HepG2 (cell line): ENCODE measurements at regions not wholly inside any gene's neighbourhood (a gene's known extent, or its start where the extent isn't known, plus 50 kb on each side); places are given as distances from the start of the nearest gene placed in this dataset.

Source experiments
- ATAC-seq: fragments of 200-7000 bp; cut with Tn5 transposase; 3 replicates; pipeline ENCODE4 v1.9.1; 2020; ENCODE audit warnings: mild to moderate bottlenecking, moderate library complexity
- BruUV-seq: library from RNA; stranded (reverse); fragments of 400-500 nt; replicated peaks from 2 replicates; lab custom pipeline; 2021; lab: Mats Ljungman, UMichigan
- CTCF ChIA-PET: fragments of 300-600 bp; formaldehyde crosslinking; extraction: SDS; loops from one replicate; lab custom pipeline; 2021; ENCODE audit warnings: low total read pairs, inconsistent platforms, low intra/inter-chr PET ratio; lab: Yijun Ruan, JAX
- POLR2A ChIA-PET: fragments of 350-600 bp; sonication (Branson Sonifier 250); formaldehyde crosslinking; loops from one replicate; lab custom pipeline; 2020; ENCODE audit warnings: antibody characterized with exemption, inconsistent platforms; lab: Yijun Ruan, JAX
- DNase-seq: peaks from one replicate; pipeline ENCODE4 v3.0.0-alpha.2; 2015; ENCODE audit warnings: low spot score
- FAIRE-seq: peaks from 3 replicates; lab custom pipeline; 2011; peaks lifted over from hg19 to GRCh38; lab: Jason Lieb, UNC
- H2AFZ ChIP-seq: one replicate; pipeline ENCODE4 v1.6.1; 2011; ENCODE audit warnings: low read length, inconsistent platforms
- H3K27ac ChIP-seq: fragments of 300-600 bp; 3 replicates; pipeline ENCODE4 v1.8.0; 2011; ENCODE audit warnings: mixed run types, mild to moderate bottlenecking, mixed read lengths, low read length, inconsistent platforms; ENCODE audit not compliant: insufficient read depth; ENCODE audit errors: extremely low read length
- H3K27me3 ChIP-seq, 2 experiments: fragments of 200-600 bp in 1 of 2; 2 replicates in 1 of 2; 3 replicates in 1 of 2; pipeline versions ENCODE4 v1.6.0 to v1.8.0; 2011; ENCODE audit warnings: low read length in 2 of 2, mild to moderate bottlenecking in 2 of 2, moderate library complexity in 2 of 2, inconsistent platforms in 1 of 2; ENCODE audit not compliant: insufficient read depth in 2 of 2, control insufficient read depth in 1 of 2
- H3K36me3 ChIP-seq, 2 experiments: fragments of 200-600 bp in 1 of 2; replicated peaks in 1 of 2; 2 replicates in 1 of 2; 3 replicates in 1 of 2; pipeline versions ENCODE4 v1.5.1 to v1.8.0; 2011; ENCODE audit warnings: low read length in 2 of 2, inconsistent platforms in 1 of 2; ENCODE audit not compliant: insufficient read depth in 2 of 2, control insufficient read depth in 1 of 2
- H3K4me1 ChIP-seq: 2 replicates; pipeline ENCODE4 v1.5.1; 2012; ENCODE audit warnings: low read length, inconsistent platforms; ENCODE audit not compliant: insufficient read depth
- H3K4me2 ChIP-seq: 2 replicates; pipeline ENCODE4 v1.6.0; 2011; ENCODE audit warnings: low read depth, low read length, inconsistent platforms
- H3K4me3 ChIP-seq, 3 experiments: fragments of 200-600 bp in 1 of 3; sonication (generic), shearing (Covaris generic) in 1 of 3; replicated peaks in 1 of 3; 2 replicates each; pipeline ENCODE4 v1.5.1; 2011 to 2016; ENCODE audit warnings: low read length in 3 of 3, inconsistent platforms in 2 of 3, low read depth in 2 of 3, mild to moderate bottlenecking in 2 of 3, control low read depth in 1 of 3, mixed read lengths in 1 of 3; ENCODE audit not compliant: insufficient read depth in 1 of 3
- H3K79me2 ChIP-seq: one replicate; pipeline ENCODE4 v1.6.1; 2011; ENCODE audit warnings: low read length, inconsistent platforms; ENCODE audit not compliant: insufficient read depth
- H3K9ac ChIP-seq: 2 replicates; pipeline ENCODE4 v1.6.0; 2011; ENCODE audit warnings: mild to moderate bottlenecking, low read depth, low read length, inconsistent platforms; ENCODE audit not compliant: insufficient read depth
- H3K9me3 ChIP-seq: 2 replicates; pipeline ENCODE4 v1.5.1; 2012; ENCODE audit warnings: mild to moderate bottlenecking, low read length
- H4K20me1 ChIP-seq: 2 replicates; pipeline ENCODE4 v1.6.0; 2011; ENCODE audit warnings: inconsistent platforms, mild to moderate bottlenecking, low read length, moderate library complexity; ENCODE audit not compliant: insufficient read depth
- HOXA3 ChIP-seq: sonication (generic); formaldehyde crosslinking; IDR thresholded peaks from 2 replicates; pipeline ENCODE4 v1.5.0; 2020; ENCODE audit warnings: missing genetic modification reagents
- HOXA9 ChIP-seq: sonication (generic); formaldehyde crosslinking; IDR thresholded peaks from 2 replicates; pipeline ENCODE4 v1.8.1; 2022; ENCODE audit warnings: missing genetic modification reagents, mild to moderate bottlenecking, moderate library complexity, borderline replicate concordance
- PCBP1 ChIP-seq: fragments of 200-400 bp; formaldehyde crosslinking; IDR thresholded peaks from 2 replicates; pipeline ENCODE4 v1.6.1; 2017; ENCODE audit warnings: mild to moderate bottlenecking, low read depth, low read length, borderline replicate concordance
- PRDM4 ChIP-seq: sonication (generic); formaldehyde crosslinking; IDR thresholded peaks from 2 replicates; pipeline ENCODE4 v1.9.0; 2021; ENCODE audit warnings: missing genetic modification reagents, borderline replicate concordance
- RAD21 ChIP-seq: fragments of 450-650 bp; formaldehyde crosslinking; IDR thresholded peaks from 2 replicates; pipeline ENCODE4 v1.5.0; 2020; ENCODE audit warnings: mild to moderate bottlenecking
- ZNF234 ChIP-seq: sonication (generic); formaldehyde crosslinking; conservative IDR thresholded peaks from 2 replicates; pipeline ENCODE4 v1.5.1; 2020; ENCODE audit warnings: mild to moderate bottlenecking, missing genetic modification reagents
- ZNF317 ChIP-seq: sonication (generic); formaldehyde crosslinking; IDR thresholded peaks from 2 replicates; pipeline ENCODE4 v1.5.0; 2020; ENCODE audit warnings: mild to moderate bottlenecking, missing genetic modification reagents
- ZNF607 ChIP-seq: sonication (generic); formaldehyde crosslinking; IDR thresholded peaks from 2 replicates; pipeline ENCODE4 v1.5.1; 2020; ENCODE audit warnings: missing genetic modification reagents, mild to moderate bottlenecking, borderline replicate concordance
- ZNF614 ChIP-seq: IDR thresholded peaks from 2 replicates; pipeline ENCODE4 v1.6.1; 2018; ENCODE audit warnings: missing biosample characterization, missing genetic modification reagents, inconsistent platforms, borderline replicate concordance
- ZNF737 ChIP-seq: sonication (generic); formaldehyde crosslinking; IDR thresholded peaks from 2 replicates; pipeline ENCODE4 v1.5.0; 2020; ENCODE audit warnings: missing genetic modification reagents, mild to moderate bottlenecking, borderline replicate concordance
- WGBS: methylation state at CpG from one replicate; pipeline ENCODE4 v1.1.6; 2017; ENCODE audit warnings: low lambda C conversion rate; 5-methylcytosine and 5-hydroxymethylcytosine counted together
- in situ Hi-C: cut with HindIII; loops from 2 replicates; pipeline ENCODE4 v1.10.0; 2017; ENCODE audit warnings: low pct_unique_long_range_greater_than_20kb; ENCODE audit not compliant: extremely low pct_ligation_motif_present
- intact Hi-C: fragments of 100-400 bp; cut with micrococcal nuclease; formaldehyde crosslinking; loops from one replicate; pipeline ENCODE4 v1.10.0; 2022; ENCODE audit not compliant: unreplicated experiment
- TF ChIP-seq, protein P1 (sequence below): sonication (generic); formaldehyde crosslinking; IDR thresholded peaks from 2 replicates; pipeline ENCODE4 v1.8.1; 2023; ENCODE audit warnings: mild to moderate bottlenecking, missing genetic modification reagents, borderline replicate concordance
- TF ChIP-seq, protein P2 (sequence below): sonication (generic); formaldehyde crosslinking; IDR thresholded peaks from 2 replicates; pipeline ENCODE4 v1.5.1; 2020; ENCODE audit warnings: mild to moderate bottlenecking, missing genetic modification reagents, moderate library complexity
- TF ChIP-seq, protein P3 (sequence below): sonication (generic); formaldehyde crosslinking; IDR thresholded peaks from 2 replicates; pipeline ENCODE4 v1.9.0; 2021; ENCODE audit warnings: mild to moderate bottlenecking, missing genetic modification reagents

GRCh38 chrX:5617666-5618065 is 611.0 kb downstream of the NLGN4X start (continued):
- TF ChIP-seq HOXA3 (CRISPR knock-in tag) (no peak), ZNF317 (no peak)
- TF ChIP-seq, all 625 proteins: peak for 0

GRCh38 chrX:5595570-5595969 is 633.1 kb downstream of the NLGN4X start:
- no peak overlapping the region for H3K4me3 ChIP-seq
- H3K4me1 ChIP-seq, result no peaks in the 10 kb centered on the region
- POLR2A ChIA-PET, result no interaction called here
- no peaks in the 10 kb centered on the region for H3K36me3 ChIP-seq
- BruUV-seq, result no TSS peak
- FAIRE-seq (no peak), ATAC-seq (no peak), DNase-seq (no peak)
- no peaks in the 10 kb centered on the region for H3K79me2 ChIP-seq
- in situ Hi-C loops (no loop called here), intact Hi-C loops (no loop called here)
- CTCF ChIA-PET, result no interaction called here
- no peak overlapping the region for H3K4me2 ChIP-seq
- no peak overlapping the region for H2AFZ ChIP-seq
- H3K9me3 ChIP-seq, result peaks cover 45% of the 10 kb centered on the region
- no peaks in the 10 kb centered on the region for H3K27me3 ChIP-seq
- H3K27ac ChIP-seq, result no peak overlapping the region
- H4K20me1 ChIP-seq, result no peaks in the 10 kb centered on the region
- whole genome bisulfite sequencing, result 38% methylated on average over 2 of the region's 4 CpGs
- H3K9ac ChIP-seq, result no peak overlapping the region
- TF ChIP-seq, protein P1, sequence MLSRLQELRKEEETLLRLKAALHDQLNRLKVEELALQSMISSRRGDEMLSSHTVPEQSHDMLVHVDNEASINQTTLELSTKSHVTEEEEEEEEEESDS, result no peak
- TF ChIP-seq HOXA9 (CRISPR knock-in tag) (no peak), PCBP1 (no peak), RAD21 (no peak), ZNF737 (CRISPR knock-in tag) (no peak), ZNF234 (CRISPR knock-in tag) (no peak), ZNF614 (CRISPR knock-in tag) (no peak), PRDM4 (CRISPR knock-in tag) (no peak), ZNF607 (no peak)
- TF ChIP-seq, protein P2, sequence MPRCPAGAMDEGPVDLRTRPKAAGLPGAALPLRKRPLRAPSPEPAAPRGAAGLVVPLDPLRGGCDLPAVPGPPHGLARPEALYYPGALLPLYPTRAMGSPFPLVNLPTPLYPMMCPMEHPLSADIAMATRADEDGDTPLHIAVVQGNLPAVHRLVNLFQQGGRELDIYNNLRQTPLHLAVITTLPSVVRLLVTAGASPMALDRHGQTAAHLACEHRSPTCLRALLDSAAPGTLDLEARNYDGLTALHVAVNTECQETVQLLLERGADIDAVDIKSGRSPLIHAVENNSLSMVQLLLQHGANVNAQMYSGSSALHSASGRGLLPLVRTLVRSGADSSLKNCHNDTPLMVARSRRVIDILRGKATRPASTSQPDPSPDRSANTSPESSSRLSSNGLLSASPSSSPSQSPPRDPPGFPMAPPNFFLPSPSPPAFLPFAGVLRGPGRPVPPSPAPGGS (CRISPR knock-in tag), result no peak
- TF ChIP-seq, protein P3, sequence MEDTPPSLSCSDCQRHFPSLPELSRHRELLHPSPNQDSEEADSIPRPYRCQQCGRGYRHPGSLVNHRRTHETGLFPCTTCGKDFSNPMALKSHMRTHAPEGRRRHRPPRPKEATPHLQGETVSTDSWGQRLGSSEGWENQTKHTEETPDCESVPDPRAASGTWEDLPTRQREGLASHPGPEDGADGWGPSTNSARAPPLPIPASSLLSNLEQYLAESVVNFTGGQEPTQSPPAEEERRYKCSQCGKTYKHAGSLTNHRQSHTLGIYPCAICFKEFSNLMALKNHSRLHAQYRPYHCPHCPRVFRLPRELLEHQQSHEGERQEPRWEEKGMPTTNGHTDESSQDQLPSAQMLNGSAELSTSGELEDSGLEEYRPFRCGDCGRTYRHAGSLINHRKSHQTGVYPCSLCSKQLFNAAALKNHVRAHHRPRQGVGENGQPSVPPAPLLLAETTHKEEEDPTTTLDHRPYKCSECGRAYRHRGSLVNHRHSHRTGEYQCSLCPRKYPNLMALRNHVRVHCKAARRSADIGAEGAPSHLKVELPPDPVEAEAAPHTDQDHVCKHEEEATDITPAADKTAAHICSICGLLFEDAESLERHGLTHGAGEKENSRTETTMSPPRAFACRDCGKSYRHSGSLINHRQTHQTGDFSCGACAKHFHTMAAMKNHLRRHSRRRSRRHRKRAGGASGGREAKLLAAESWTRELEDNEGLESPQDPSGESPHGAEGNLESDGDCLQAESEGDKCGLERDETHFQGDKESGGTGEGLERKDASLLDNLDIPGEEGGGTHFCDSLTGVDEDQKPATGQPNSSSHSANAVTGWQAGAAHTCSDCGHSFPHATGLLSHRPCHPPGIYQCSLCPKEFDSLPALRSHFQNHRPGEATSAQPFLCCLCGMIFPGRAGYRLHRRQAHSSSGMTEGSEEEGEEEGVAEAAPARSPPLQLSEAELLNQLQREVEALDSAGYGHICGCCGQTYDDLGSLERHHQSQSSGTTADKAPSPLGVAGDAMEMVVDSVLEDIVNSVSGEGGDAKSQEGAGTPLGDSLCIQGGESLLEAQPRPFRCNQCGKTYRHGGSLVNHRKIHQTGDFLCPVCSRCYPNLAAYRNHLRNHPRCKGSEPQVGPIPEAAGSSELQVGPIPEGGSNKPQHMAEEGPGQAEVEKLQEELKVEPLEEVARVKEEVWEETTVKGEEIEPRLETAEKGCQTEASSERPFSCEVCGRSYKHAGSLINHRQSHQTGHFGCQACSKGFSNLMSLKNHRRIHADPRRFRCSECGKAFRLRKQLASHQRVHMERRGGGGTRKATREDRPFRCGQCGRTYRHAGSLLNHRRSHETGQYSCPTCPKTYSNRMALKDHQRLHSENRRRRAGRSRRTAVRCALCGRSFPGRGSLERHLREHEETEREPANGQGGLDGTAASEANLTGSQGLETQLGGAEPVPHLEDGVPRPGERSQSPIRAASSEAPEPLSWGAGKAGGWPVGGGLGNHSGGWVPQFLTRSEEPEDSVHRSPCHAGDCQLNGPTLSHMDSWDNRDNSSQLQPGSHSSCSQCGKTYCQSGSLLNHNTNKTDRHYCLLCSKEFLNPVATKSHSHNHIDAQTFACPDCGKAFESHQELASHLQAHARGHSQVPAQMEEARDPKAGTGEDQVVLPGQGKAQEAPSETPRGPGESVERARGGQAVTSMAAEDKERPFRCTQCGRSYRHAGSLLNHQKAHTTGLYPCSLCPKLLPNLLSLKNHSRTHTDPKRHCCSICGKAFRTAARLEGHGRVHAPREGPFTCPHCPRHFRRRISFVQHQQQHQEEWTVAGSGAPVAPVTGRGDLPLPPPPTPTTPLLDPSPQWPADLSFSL (CRISPR knock-in tag), result no peak
